SU-DHL-6 (cell line): ENCODE measurements at regions not wholly inside any gene's neighbourhood (a gene's known extent, or its start where the extent isn't known, plus 50 kb on each side); places are given as distances from the start of the nearest gene placed in this dataset.

Source experiments
- CTCF ChIP-seq: fragments of 200-600 bp; sonication (generic); IDR thresholded peaks from one replicate; pipeline ENCODE4 v1.5.1; 2017; ENCODE audit warnings: antibody characterized with exemption, mild to moderate bottlenecking, low read length, moderate library complexity; ENCODE audit not compliant: insufficient read depth, poor library complexity, severe bottlenecking
- EZH2phosphoT487 ChIP-seq: fragments of 200-600 bp; sonication (generic), shearing (Covaris generic); conservative IDR thresholded peaks from 2 replicates; pipeline ENCODE4 v1.6.1; 2018; ENCODE audit warnings: mild to moderate bottlenecking, antibody characterized with exemption, low read length, moderate library complexity, mixed read lengths

- no peak for TF ChIP-seq CTCF
- no peak for TF ChIP-seq EZH2phosphoT487
Measured at GRCh38 chr7:53800746-53801145, 741.4 kb upstream of the VSTM2A start.
